DND-41 (cell line): ENCODE measurements at regions not wholly inside any gene's neighbourhood (a gene's known extent, or its start where the extent isn't known, plus 50 kb on each side); places are given as distances from the start of the nearest gene placed in this dataset.

Experiments
- ATAC-seq: fragments of 200-7000 bp; cut with Tn5 transposase; 3 replicates; pipeline ENCODE4 v1.9.1; 2021; ENCODE audit warnings: low read depth; ENCODE audit not compliant: insufficient read depth
- DNase-seq: peaks from one replicate; pipeline ENCODE4 v3.0.0-alpha.2; 2020
- H2AFZ ChIP-seq: 2 replicates; pipeline ENCODE4 v1.6.0; 2012; ENCODE audit warnings: low read depth, low read length
- H3K27ac ChIP-seq: 2 replicates; pipeline ENCODE4 v1.5.1; 2012; ENCODE audit warnings: low read length, inconsistent platforms
- H3K27me3 ChIP-seq: fragments of 200-600 bp; sonication (generic); 2 replicates; pipeline ENCODE4 v1.6.0; 2012; ENCODE audit warnings: low read length, mild to moderate bottlenecking, inconsistent platforms; ENCODE audit not compliant: insufficient read depth, poor library complexity
- H3K36me3 ChIP-seq: 2 replicates; pipeline ENCODE4 v1.5.1; 2012; ENCODE audit warnings: low read length, inconsistent platforms; ENCODE audit not compliant: insufficient read depth
- H3K4me1 ChIP-seq: 2 replicates; pipeline ENCODE4 v1.5.1; 2012; ENCODE audit warnings: mild to moderate bottlenecking, low read length; ENCODE audit not compliant: insufficient read depth
- H3K4me2 ChIP-seq: 2 replicates; pipeline ENCODE4 v1.6.0; 2012; ENCODE audit warnings: mild to moderate bottlenecking, moderate library complexity, low read length, inconsistent platforms; ENCODE audit not compliant: insufficient read depth
- H3K4me3 ChIP-seq, 2 experiments: fragments of 200-600 bp in 1 of 2; shearing (Covaris generic) in 1 of 2; 2 replicates each; pipeline ENCODE4 v1.5.1; 2012 to 2016; ENCODE audit warnings: inconsistent platforms in 2 of 2, low read length in 2 of 2, mild to moderate bottlenecking in 2 of 2, low read depth in 1 of 2, moderate library complexity in 1 of 2
- H3K79me2 ChIP-seq: 2 replicates; pipeline ENCODE4 v1.6.0; 2012; ENCODE audit warnings: low read length, inconsistent platforms; ENCODE audit not compliant: insufficient read depth
- H3K9ac ChIP-seq: 2 replicates; pipeline ENCODE4 v1.6.0; 2012; ENCODE audit warnings: low read depth, mild to moderate bottlenecking, inconsistent platforms, low read length, moderate library complexity
- H3K9me3 ChIP-seq: 2 replicates; pipeline ENCODE4 v1.5.1; 2012; ENCODE audit warnings: low read length, moderate library complexity, mild to moderate bottlenecking, inconsistent platforms; ENCODE audit not compliant: insufficient read depth, severe bottlenecking
- H4K20me1 ChIP-seq: 2 replicates; pipeline ENCODE4 v1.6.0; 2012; ENCODE audit warnings: low read length; ENCODE audit not compliant: insufficient read depth
- CTCF ChIP-seq: IDR thresholded peaks from 2 replicates; pipeline ENCODE4 v1.5.1; 2012; ENCODE audit warnings: borderline replicate concordance, low read length, moderate library complexity, mild to moderate bottlenecking; ENCODE audit not compliant: poor library complexity, severe bottlenecking; ENCODE audit errors: extremely low read depth
- EZH2 ChIP-seq: IDR thresholded peaks from 3 replicates; pipeline ENCODE4 v1.6.1; 2012; ENCODE audit warnings: borderline replicate concordance, low read depth, mild to moderate bottlenecking, moderate library complexity, low read length, inconsistent platforms; ENCODE audit not compliant: severe bottlenecking

GRCh38 chr3:59107856-59108815, 58.3 kb upstream of the CFAP20DC start:
- no peak for ATAC-seq
- H3K9me3 ChIP-seq: no peaks in the 10 kb centered on the region
- H3K4me3 ChIP-seq: no peak overlapping the region
- no peak for DNase-seq
- no peaks in the 10 kb centered on the region for H3K79me2 ChIP-seq
- H3K4me1 ChIP-seq: no peaks in the 10 kb centered on the region
- no peak overlapping the region for H3K4me2 ChIP-seq
- TF ChIP-seq CTCF: no peak
- TF ChIP-seq EZH2: no peak
- no peak overlapping the region for H3K27ac ChIP-seq
- no peak overlapping the region for H2AFZ ChIP-seq
- no peaks in the 10 kb centered on the region for H3K36me3 ChIP-seq
- no peaks in the 10 kb centered on the region for H4K20me1 ChIP-seq
- H3K27me3 ChIP-seq: no peaks in the 10 kb centered on the region
- H3K9ac ChIP-seq: no peak overlapping the region

DNA sequence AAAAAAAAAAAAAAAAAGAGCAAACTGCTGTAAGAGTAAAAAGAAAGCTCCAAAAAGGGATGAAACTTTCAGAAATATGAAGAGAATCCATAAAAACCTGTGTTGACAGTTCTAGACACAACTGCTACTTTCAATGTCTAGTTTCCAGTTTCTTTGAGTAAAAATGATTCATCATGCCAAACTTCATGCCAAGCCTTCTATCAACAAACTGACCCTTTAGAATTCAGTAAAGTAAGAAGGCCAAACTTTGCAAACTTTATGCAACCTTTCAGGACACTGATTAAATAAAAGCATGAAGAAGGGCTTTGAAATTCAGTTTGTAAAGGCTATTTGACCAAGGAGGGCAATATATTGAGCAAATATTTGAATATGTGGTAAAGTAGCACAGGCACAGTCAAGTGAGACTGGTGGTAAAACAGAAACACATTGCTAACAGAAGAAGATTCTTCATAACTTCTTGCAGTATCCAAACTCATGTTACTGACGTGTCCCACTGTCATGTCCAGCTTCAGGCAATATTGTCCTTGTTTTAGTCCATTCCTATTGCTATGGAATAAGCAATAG, 56.3 kb upstream of the CFAP20DC start:
- Histone ChIP-seq H3K9ac (no peak overlapping the region), H4K20me1 (no peaks in the 10 kb centered on the region), H3K36me3 (no peaks in the 10 kb centered on the region), H3K27ac (no peak overlapping the region), H3K79me2 (no peaks in the 10 kb centered on the region), H2AFZ (no peak overlapping the region), H3K4me2 (no peak overlapping the region), H3K4me3 (no peak overlapping the region), H3K9me3 (no peaks in the 10 kb centered on the region), H3K4me1 (no peaks in the 10 kb centered on the region), H3K27me3 (no peaks in the 10 kb centered on the region)
- ATAC-seq: no peak
- TF ChIP-seq EZH2 (no peak), CTCF (no peak)
- no peak for DNase-seq

- Histone ChIP-seq H3K9ac (no peak overlapping the region), H3K4me1 (no peaks in the 10 kb centered on the region)
- no peak for DNase-seq
These were observed 53.7 kb upstream of the CFAP20DC start for GRCh38 chr3:59103552-59103951.

More at GRCh38 chr3:59103552-59103951, 53.7 kb upstream of the CFAP20DC start:
- H3K27ac ChIP-seq: no peak overlapping the region
- no peaks in the 10 kb centered on the region for H3K79me2 ChIP-seq
- no peak for ATAC-seq
- no peaks in the 10 kb centered on the region for H3K9me3 ChIP-seq
- H3K27me3 ChIP-seq: no peaks in the 10 kb centered on the region
- H2AFZ ChIP-seq: no peak overlapping the region
- H3K4me3 ChIP-seq: no peak overlapping the region
- no peaks in the 10 kb centered on the region for H4K20me1 ChIP-seq
- no peak overlapping the region for H3K4me2 ChIP-seq
- H3K36me3 ChIP-seq: no peaks in the 10 kb centered on the region
- TF ChIP-seq CTCF (no peak), EZH2 (no peak)
